Testis (tissue), 2 donors: ENCODE measurements at regions not wholly inside any gene's neighbourhood (a gene's known extent, or its start where the extent isn't known, plus 50 kb on each side); places are given as distances from the start of the nearest gene placed in this dataset.

ENCODE experiments used
- CTCF ChIP-seq, 3 experiments: fragments of 450-650 bp in 2 of 3; fragments of 200-600 bp in 1 of 3; sonication (generic) in 1 of 3; IDR thresholded peaks; one replicate each; pipeline ENCODE4 v1.5.1; 2016 to 2019; ENCODE audit warnings: antibody characterized with exemption in 3 of 3, mild to moderate bottlenecking in 2 of 3, moderate library complexity in 1 of 3
- POLR2A ChIP-seq: fragments of 450-650 bp; IDR thresholded peaks from one replicate; pipeline ENCODE4 v1.6.1; 2017; ENCODE audit warnings: antibody characterized with exemption, mild to moderate bottlenecking, moderate library complexity

GRCh38 chr15:47363653-47364052, 353.7 kb upstream of the SEMA6D start:
- TF ChIP-seq CTCF (IDR thresholded peaks at IDR 0.05) (no peak), POLR2A (no peak)
